ENCODE measurements at regions not wholly inside any gene's neighbourhood (a gene's known extent, or its start where the extent isn't known, plus 50 kb on each side); places are given as distances from the start of the nearest gene placed in this dataset.

- no peak for DNase-seq (ENCODE audit: low read depth, low spot score)
Measured at GRCh38 chr21:34192646-34193285, 119.4 kb downstream of the MRPS6 start.

GRCh38 chr21:34195335-34195734 is 122.0 kb downstream of the MRPS6 start:
- no peak for DNase-seq (ENCODE audit: low read depth, low spot score)

GRCh38 chr21:34196996-34197395 is 123.6 kb downstream of the MRPS6 start:
- no peak for DNase-seq (ENCODE audit: low read depth, low spot score)

GRCh38 chr21:34197561-34197960 is 124.2 kb downstream of the MRPS6 start:
- no peak for DNase-seq (ENCODE audit: low read depth, low spot score)

GRCh38 chr21:34198231-34199120 is 125.1 kb downstream of the MRPS6 start:
- DNase-seq (ENCODE audit: low read depth, low spot score), result no peak

- DNase-seq (ENCODE audit: low read depth, low spot score), result no peak
Measured at GRCh38 chr21:34199121-34199910, 125.9 kb downstream of the MRPS6 start.

GRCh38 chr21:34200288-34200905 is 127.0 kb downstream of the MRPS6 start:
- no peak for DNase-seq (ENCODE audit: low read depth, low spot score)

- no peak for DNase-seq (ENCODE audit: low read depth, low spot score)
Measured at GRCh38 chr21:34201001-34201400, 127.6 kb downstream of the MRPS6 start.

GRCh38 chr21:34201481-34201858 is 128.1 kb downstream of the MRPS6 start:
- DNase-seq (ENCODE audit: low read depth, low spot score), result no peak

- no peak for DNase-seq (ENCODE audit: low read depth, low spot score)
Measured at GRCh38 chr21:34202553-34203372, 129.4 kb downstream of the MRPS6 start.

GRCh38 chr21:34203851-34204420 is 130.6 kb downstream of the MRPS6 start:
- no peak for DNase-seq (ENCODE audit: low read depth, low spot score)

- no peak for DNase-seq (ENCODE audit: low read depth, low spot score)
Measured at GRCh38 chr21:34204481-34205439, 131.4 kb downstream of the MRPS6 start.

- no peak for DNase-seq (ENCODE audit: low read depth, low spot score)
Measured at GRCh38 chr21:34205811-34206571, 132.6 kb downstream of the MRPS6 start.

- no peak for DNase-seq (ENCODE audit: low read depth, low spot score)
Measured at GRCh38 chr21:34213959-34214358, 140.6 kb downstream of the MRPS6 start.

- DNase-seq (ENCODE audit: low read depth, low spot score), result no peak
Measured at GRCh38 chr21:34215501-34215900, 142.1 kb downstream of the MRPS6 start.

GRCh38 chr21:34215911-34216717 is 142.7 kb downstream of the MRPS6 start:
- no peak for DNase-seq (ENCODE audit: low read depth, low spot score)

GRCh38 chr21:34216718-34217032 is 143.3 kb downstream of the MRPS6 start:
- no peak for DNase-seq (ENCODE audit: low read depth, low spot score)

GRCh38 chr21:34217263-34217662 is 143.9 kb downstream of the MRPS6 start:
- DNase-seq (ENCODE audit: low read depth, low spot score), result no peak
